HG02973 (cell line): ENCODE measurements at regions not wholly inside any gene's neighbourhood (a gene's known extent, or its start where the extent isn't known, plus 50 kb on each side); places are given as distances from the start of the nearest gene placed in this dataset.
"Not testable (repeated sequence)": the region's sequence is repeated elsewhere in the genome, so short reads cannot be mapped to it uniquely, and the experiment has no call there.

Source experiments
- ATAC-seq: cut with Tn5 transposase; IDR thresholded peaks from one replicate; pipeline ENCODE4 v1.9.1; 2021; ENCODE audit warnings: moderate library complexity; ENCODE audit not compliant: unreplicated experiment

- ATAC-seq, result no peak
Measured at GRCh38 chr6:54559136-54559535, 250.9 kb downstream of the TINAG start.

GRCh38 chr6:54564188-54564587 is 255.9 kb downstream of the TINAG start:
- ATAC-seq, result not testable (repeated sequence)

GRCh38 chr6:54574671-54575070 is 266.4 kb downstream of the TINAG start:
- ATAC-seq, result no peak

- no peak for ATAC-seq
Measured at GRCh38 chr6:54578261-54578660, 268.3 kb upstream of the FAM83B start.

GRCh38 chr6:54579011-54579410 is 267.6 kb upstream of the FAM83B start:
- ATAC-seq, result no peak

GRCh38 chr6:54586251-54586650 is 260.3 kb upstream of the FAM83B start:
- ATAC-seq, result no peak

GRCh38 chr6:54587277-54587676 is 259.3 kb upstream of the FAM83B start:
- ATAC-seq, result no peak

- ATAC-seq, result no peak
Measured at GRCh38 chr6:54588176-54588575, 258.4 kb upstream of the FAM83B start.

- ATAC-seq, result no peak
Measured at GRCh38 chr6:54595844-54596243, 250.7 kb upstream of the FAM83B start.

GRCh38 chr6:54598787-54599313 is 247.7 kb upstream of the FAM83B start:
- ATAC-seq, result no peak

- ATAC-seq, result no peak
Measured at GRCh38 chr6:54601600-54602300, 244.8 kb upstream of the FAM83B start.

- ATAC-seq, result no peak
Measured at GRCh38 chr6:54602591-54602990, 244.0 kb upstream of the FAM83B start.

- ATAC-seq, result no peak
Measured at GRCh38 chr6:54609981-54610380, 236.6 kb upstream of the FAM83B start.

GRCh38 chr6:54613596-54613995 is 233.0 kb upstream of the FAM83B start:
- no peak for ATAC-seq

- ATAC-seq, result no peak
Measured at GRCh38 chr6:54614499-54615195, 231.9 kb upstream of the FAM83B start.

- ATAC-seq, result no peak
Measured at GRCh38 chr6:54617730-54618129, 228.8 kb upstream of the FAM83B start.

- no peak for ATAC-seq
Measured at GRCh38 chr6:54618572-54618971, 228.0 kb upstream of the FAM83B start.

- ATAC-seq, result no peak
Measured at GRCh38 chr6:54619102-54619501, 227.5 kb upstream of the FAM83B start.

GRCh38 chr6:54621285-54621684 is 225.3 kb upstream of the FAM83B start:
- peak; percentile 84 for ATAC-seq

- no peak for ATAC-seq
Measured at GRCh38 chr6:54624216-54624615, 222.4 kb upstream of the FAM83B start.

GRCh38 chr6:54624779-54625178 is 221.8 kb upstream of the FAM83B start:
- ATAC-seq, result no peak

- no peak for ATAC-seq
Measured at GRCh38 chr6:54629131-54629530, 217.4 kb upstream of the FAM83B start.
